ENCODE measurements at regions not wholly inside any gene's neighbourhood (a gene's known extent, or its start where the extent isn't known, plus 50 kb on each side); places are given as distances from the start of the nearest gene placed in this dataset.

GRCh38 chr18:78421392-78421791, 558.2 kb upstream of the SALL3 start:
- BruUV-seq (replicated peaks): no TSS peak
- no peaks in the 10 kb centered on the region for H3K79me2 ChIP-seq (ENCODE audit: insufficient read depth, low read length)
- DNase-seq (ENCODE audit: low spot score) (no peak), FAIRE-seq (no peak), ATAC-seq (no peak)
- no peak overlapping the region for H3K4me2 ChIP-seq (ENCODE audit: low read depth, low read length)
- no peaks in the 10 kb centered on the region for H3K9me3 ChIP-seq (ENCODE audit: low read length)
- 0% methylated on average over 1 of the region's 1 CpG for WGBS (ENCODE audit: low lambda C conversion rate)
- no peak overlapping the region for H2AFZ ChIP-seq (ENCODE audit: low read length)
- CTCF ChIA-PET (ENCODE audit: low intra/inter-chr PET ratio, low total read pairs): no interaction called here
- TF ChIP-seq U2AF2 (IDR thresholded peaks at IDR 0.05; ENCODE audit: low read depth, low read length): no peak
- no peak for TF ChIP-seq SMC3 (IDR thresholded peaks at IDR 0.05; ENCODE audit: low read length)
- no peak for TF ChIP-seq KLF13 (CRISPR knock-in tag; IDR thresholded peaks at IDR 0.05)
- TF ChIP-seq ZNF768 (CRISPR knock-in tag; IDR thresholded peaks at IDR 0.05): no peak
- TF ChIP-seq ZNF331 (CRISPR knock-in tag; IDR thresholded peaks at IDR 0.05): no peak
- H3K27me3 ChIP-seq (ENCODE audit: control insufficient read depth in 1 of 2, insufficient read depth in 2 of 2, low read length in 2 of 2): peaks cover 0 to 20% of the 10 kb centered on the region in 2 experiments; a peak in 2 of 5 replicates
- no peak overlapping the region for H3K27ac ChIP-seq (ENCODE audit: extremely low read length, insufficient read depth, low read length)
- no peaks in the 10 kb centered on the region for H4K20me1 ChIP-seq (ENCODE audit: insufficient read depth, low read length)
- intact Hi-C loops (cut with micrococcal nuclease; ENCODE audit: unreplicated experiment): no loop called here
- no peaks in the 10 kb centered on the region for H3K4me1 ChIP-seq (ENCODE audit: insufficient read depth, low read length)
- H3K4me3 ChIP-seq (replicated peaks in 1 of 3; ENCODE audit: insufficient read depth in 1 of 3, low read depth in 2 of 3, low read length in 3 of 3): no peak overlapping the region
- POLR2A ChIA-PET: no interaction called here
- H3K9ac ChIP-seq (ENCODE audit: insufficient read depth, low read depth, low read length): no peak overlapping the region
- in situ Hi-C loops (cut with HindIII; ENCODE audit: extremely low pct_ligation_motif_present, low pct_unique_long_range_greater_than_20kb): no loop called here
- no peaks in the 10 kb centered on the region for H3K36me3 ChIP-seq (replicated peaks in 1 of 2; ENCODE audit: control insufficient read depth in 1 of 2, insufficient read depth in 2 of 2, low read length in 2 of 2)

GRCh38 chr18:78422336-78422735, 557.3 kb upstream of the SALL3 start:
- Histone ChIP-seq H3K79me2 (ENCODE audit: insufficient read depth, low read length) (no peaks in the 10 kb centered on the region), H3K4me2 (ENCODE audit: low read depth, low read length) (no peak overlapping the region), H2AFZ (ENCODE audit: low read length) (no peak overlapping the region), H3K27ac (ENCODE audit: extremely low read length, insufficient read depth, low read length) (no peak overlapping the region), H3K36me3 (replicated peaks in 1 of 2; ENCODE audit: control insufficient read depth in 1 of 2, insufficient read depth in 2 of 2, low read length in 2 of 2) (no peaks in the 10 kb centered on the region), H3K4me1 (ENCODE audit: insufficient read depth, low read length) (no peaks in the 10 kb centered on the region), H3K9me3 (ENCODE audit: low read length) (no peaks in the 10 kb centered on the region), H3K4me3 (replicated peaks in 1 of 3; ENCODE audit: insufficient read depth in 1 of 3, low read depth in 2 of 3, low read length in 3 of 3) (no peak overlapping the region), H4K20me1 (ENCODE audit: insufficient read depth, low read length) (no peaks in the 10 kb centered on the region), H3K27me3 (ENCODE audit: control insufficient read depth in 1 of 2, insufficient read depth in 2 of 2, low read length in 2 of 2) (peaks cover 0 to 20% of the 10 kb centered on the region in 2 experiments; a peak in 2 of 5 replicates), H3K9ac (ENCODE audit: insufficient read depth, low read depth, low read length) (no peak overlapping the region)
- WGBS (ENCODE audit: low lambda C conversion rate): 10% methylated on average over 7 of the region's 7 CpGs
- intact Hi-C loops (cut with micrococcal nuclease; ENCODE audit: unreplicated experiment) (no loop called here), in situ Hi-C loops (cut with HindIII; ENCODE audit: extremely low pct_ligation_motif_present, low pct_unique_long_range_greater_than_20kb) (no loop called here)
- ATAC-seq (no peak), FAIRE-seq (no peak), DNase-seq (ENCODE audit: low spot score) (no peak)
- POLR2A ChIA-PET: no interaction called here
- no TSS peak for BruUV-seq (replicated peaks)
- CTCF ChIA-PET (ENCODE audit: low intra/inter-chr PET ratio, low total read pairs): no interaction called here
- TF ChIP-seq RFXANK (CRISPR knock-in tag; IDR thresholded peaks at IDR 0.05): no peak

All from HepG2 (cell line).